OCI-LY1 (cell line): ENCODE measurements at regions not wholly inside any gene's neighbourhood (a gene's known extent, or its start where the extent isn't known, plus 50 kb on each side); places are given as distances from the start of the nearest gene placed in this dataset.

Experiments used
- EZH2 ChIP-seq: fragments of 200-600 bp; sonication (generic), shearing (Covaris generic); IDR thresholded peaks from 2 replicates; pipeline ENCODE4 v1.8.0; 2017; ENCODE audit warnings: borderline replicate concordance, mixed run types, mild to moderate bottlenecking, antibody characterized with exemption, low read length, moderate library complexity, mixed read lengths
- TF ChIP-seq, protein P1 (sequence below): fragments of 200-600 bp; sonication (generic), shearing (Covaris generic); IDR thresholded peaks from 2 replicates; pipeline ENCODE4 v1.5.1; 2017; ENCODE audit warnings: mild to moderate bottlenecking, antibody characterized with exemption, low read length, moderate library complexity, mixed read lengths

DNA sequence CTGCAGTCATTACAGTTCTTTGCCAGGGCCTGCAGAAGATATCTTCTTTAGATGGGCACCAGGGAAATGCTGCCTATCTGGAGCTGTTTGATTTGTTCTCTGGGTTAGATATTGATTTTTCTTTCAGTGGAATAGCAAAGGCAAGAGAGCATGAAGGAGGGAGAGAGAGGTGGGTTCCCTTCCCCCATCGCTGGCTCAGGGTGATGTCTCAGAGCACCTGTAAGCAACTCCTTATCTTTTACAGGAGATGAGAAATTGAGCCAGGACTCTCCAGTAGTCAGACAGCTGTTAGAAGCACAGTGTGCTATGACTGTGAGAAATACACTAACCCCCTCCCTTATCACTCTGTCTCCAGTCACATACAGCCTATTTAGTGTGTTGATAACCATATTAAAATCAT, 89.3 kb upstream of the SLC24A5 start:
- TF ChIP-seq, protein P1, sequence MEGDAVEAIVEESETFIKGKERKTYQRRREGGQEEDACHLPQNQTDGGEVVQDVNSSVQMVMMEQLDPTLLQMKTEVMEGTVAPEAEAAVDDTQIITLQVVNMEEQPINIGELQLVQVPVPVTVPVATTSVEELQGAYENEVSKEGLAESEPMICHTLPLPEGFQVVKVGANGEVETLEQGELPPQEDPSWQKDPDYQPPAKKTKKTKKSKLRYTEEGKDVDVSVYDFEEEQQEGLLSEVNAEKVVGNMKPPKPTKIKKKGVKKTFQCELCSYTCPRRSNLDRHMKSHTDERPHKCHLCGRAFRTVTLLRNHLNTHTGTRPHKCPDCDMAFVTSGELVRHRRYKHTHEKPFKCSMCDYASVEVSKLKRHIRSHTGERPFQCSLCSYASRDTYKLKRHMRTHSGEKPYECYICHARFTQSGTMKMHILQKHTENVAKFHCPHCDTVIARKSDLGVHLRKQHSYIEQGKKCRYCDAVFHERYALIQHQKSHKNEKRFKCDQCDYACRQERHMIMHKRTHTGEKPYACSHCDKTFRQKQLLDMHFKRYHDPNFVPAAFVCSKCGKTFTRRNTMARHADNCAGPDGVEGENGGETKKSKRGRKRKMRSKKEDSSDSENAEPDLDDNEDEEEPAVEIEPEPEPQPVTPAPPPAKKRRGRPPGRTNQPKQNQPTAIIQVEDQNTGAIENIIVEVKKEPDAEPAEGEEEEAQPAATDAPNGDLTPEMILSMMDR, result no peak
- TF ChIP-seq EZH2, result no peak
